Esophagus muscularis mucosa (tissue), 4 donors: ENCODE measurements at regions not wholly inside any gene's neighbourhood (a gene's known extent, or its start where the extent isn't known, plus 50 kb on each side); places are given as distances from the start of the nearest gene placed in this dataset.

ENCODE experiments used
- DNase-seq: peaks from one replicate; pipeline ENCODE4 v3.0.0-alpha.2; 2017; ENCODE audit errors: extremely low spot score
- H3K27ac ChIP-seq, 4 donors: fragments of 200-600 bp; sonication (generic); replicated peaks in 1 of 4; 1 replicate in 3 of 4; 2 replicates in 1 of 4; pipeline ENCODE4 v1.5.1; 2016 to 2019; ENCODE audit warnings: mild to moderate bottlenecking in 1 of 4
- H3K27me3 ChIP-seq, 4 donors: fragments of 200-600 bp; sonication (generic); one replicate each; pipeline versions ENCODE4 v1.5.1 to v1.6.0; 2016 to 2019
- H3K36me3 ChIP-seq, 4 donors: fragments of 200-600 bp; sonication (generic); one replicate each; pipeline ENCODE4 v1.5.1; 2016 to 2019
- H3K4me1 ChIP-seq, 4 donors: fragments of 200-600 bp; sonication (generic); one replicate each; pipeline ENCODE4 v1.5.1; 2016 to 2019
- H3K4me3 ChIP-seq, 4 donors: fragments of 200-600 bp; sonication (generic); 1 replicate in 2 of 4; 2 replicates in 2 of 4; pipeline ENCODE4 v1.5.1; 2016 to 2019; ENCODE audit warnings: mild to moderate bottlenecking in 4 of 4, moderate library complexity in 1 of 4
- H3K9me3 ChIP-seq, 4 donors: fragments of 200-600 bp; sonication (generic); 1 replicate in 3 of 4; 2 replicates in 1 of 4; pipeline ENCODE4 v1.5.1; 2016 to 2019
- EP300 ChIP-seq: sonication (generic); formaldehyde crosslinking; IDR thresholded peaks from one replicate; pipeline ENCODE4 v1.6.1; 2017; ENCODE audit warnings: antibody characterized with exemption
- POLR2A ChIP-seq: fragments of 450-650 bp; IDR thresholded peaks from one replicate; pipeline ENCODE4 v1.6.1; 2017; ENCODE audit warnings: antibody characterized with exemption, moderate library complexity, mild to moderate bottlenecking, low read depth
- POLR2AphosphoS5 ChIP-seq, 2 donors: sonication (generic); formaldehyde crosslinking; IDR thresholded peaks; one replicate each; pipeline ENCODE4 v1.6.1; 2017; ENCODE audit warnings: antibody characterized with exemption in 2 of 2
- WGBS: methylation state at CpG from one replicate; pipeline ENCODE4 v1.1.5; 2018; 5-methylcytosine and 5-hydroxymethylcytosine counted together
- intact Hi-C: fragments of 100-400 bp; cut with DNase I; formaldehyde crosslinking; loops from one replicate; pipeline ENCODE4 v1.15.1; 2023
- TF ChIP-seq, protein P1 (sequence below), 3 experiments: fragments of 200-600 bp in 2 of 3; fragments of 450-650 bp in 1 of 3; sonication (generic) in 2 of 3; IDR thresholded peaks; one replicate each; pipeline ENCODE4 v1.5.1; 2017 to 2019; ENCODE audit warnings: antibody characterized with exemption in 3 of 3, mild to moderate bottlenecking in 2 of 3, moderate library complexity in 1 of 3

DNA sequence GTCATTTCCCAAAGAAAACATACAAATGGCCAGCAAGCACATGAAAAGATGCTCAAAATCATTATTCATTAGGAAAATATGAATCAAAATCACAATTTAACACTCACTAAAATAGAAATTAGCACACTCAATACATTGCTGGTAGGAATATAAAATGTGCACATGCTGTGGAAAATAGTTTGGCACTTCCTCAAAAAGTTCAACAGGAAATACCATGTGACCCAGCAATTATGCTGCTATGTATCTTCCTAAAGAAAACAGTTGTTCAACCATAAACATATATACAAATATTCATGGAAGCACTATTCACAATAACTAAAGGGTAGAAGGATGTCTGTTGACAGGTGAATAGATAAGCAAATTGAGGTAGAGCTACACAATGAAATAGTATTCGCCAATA is 187.3 kb upstream of the SOX6 start:
- no peak for DNase-seq
- 97% methylated on average over 1 of the region's 1 CpG for WGBS
- H3K9me3 ChIP-seq, result no peaks in the 10 kb centered on the region
- H3K36me3 ChIP-seq, result no peaks in the 10 kb centered on the region
- TF ChIP-seq EP300, result no peak
- no peak for TF ChIP-seq POLR2AphosphoS5 (IDR thresholded peaks at IDR 0.05)
- TF ChIP-seq, protein P1, sequence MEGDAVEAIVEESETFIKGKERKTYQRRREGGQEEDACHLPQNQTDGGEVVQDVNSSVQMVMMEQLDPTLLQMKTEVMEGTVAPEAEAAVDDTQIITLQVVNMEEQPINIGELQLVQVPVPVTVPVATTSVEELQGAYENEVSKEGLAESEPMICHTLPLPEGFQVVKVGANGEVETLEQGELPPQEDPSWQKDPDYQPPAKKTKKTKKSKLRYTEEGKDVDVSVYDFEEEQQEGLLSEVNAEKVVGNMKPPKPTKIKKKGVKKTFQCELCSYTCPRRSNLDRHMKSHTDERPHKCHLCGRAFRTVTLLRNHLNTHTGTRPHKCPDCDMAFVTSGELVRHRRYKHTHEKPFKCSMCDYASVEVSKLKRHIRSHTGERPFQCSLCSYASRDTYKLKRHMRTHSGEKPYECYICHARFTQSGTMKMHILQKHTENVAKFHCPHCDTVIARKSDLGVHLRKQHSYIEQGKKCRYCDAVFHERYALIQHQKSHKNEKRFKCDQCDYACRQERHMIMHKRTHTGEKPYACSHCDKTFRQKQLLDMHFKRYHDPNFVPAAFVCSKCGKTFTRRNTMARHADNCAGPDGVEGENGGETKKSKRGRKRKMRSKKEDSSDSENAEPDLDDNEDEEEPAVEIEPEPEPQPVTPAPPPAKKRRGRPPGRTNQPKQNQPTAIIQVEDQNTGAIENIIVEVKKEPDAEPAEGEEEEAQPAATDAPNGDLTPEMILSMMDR (IDR thresholded peaks at IDR 0.05), result no peak
- H3K27ac ChIP-seq, result no peak overlapping the region
- no peaks in the 10 kb centered on the region for H3K4me1 ChIP-seq
- H3K4me3 ChIP-seq, result no peak overlapping the region
- H3K27me3 ChIP-seq, result no peaks in the 10 kb centered on the region
- intact Hi-C loops, result no loop called here

DNA sequence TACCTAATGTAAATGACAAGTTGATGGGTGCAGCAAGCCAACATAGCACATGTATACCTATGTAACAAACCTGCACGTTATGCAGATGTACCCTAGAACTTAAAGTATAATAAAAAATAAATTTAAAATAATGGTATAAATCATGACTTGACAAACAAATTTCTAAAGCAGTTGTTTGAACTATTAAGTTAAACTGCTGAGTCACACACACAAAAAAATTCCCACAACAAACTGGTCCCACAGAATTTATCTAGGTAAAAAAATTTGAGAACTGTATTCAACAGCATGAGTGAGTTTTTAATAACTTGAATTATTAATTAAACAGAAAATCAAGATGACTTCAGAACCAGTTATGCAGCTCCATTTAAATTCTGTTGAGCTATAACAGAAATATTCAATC is 186.0 kb upstream of the SOX6 start:
- Histone ChIP-seq H3K4me1 (no peaks in the 10 kb centered on the region), H3K9me3 (no peaks in the 10 kb centered on the region), H3K27me3 (no peaks in the 10 kb centered on the region), H3K36me3 (no peaks in the 10 kb centered on the region), H3K4me3 (no peak overlapping the region), H3K27ac (no peak overlapping the region)
- DNase-seq, result no peak
- no peak for TF ChIP-seq POLR2A
- TF ChIP-seq, protein P1 (IDR thresholded peaks at IDR 0.05), result no peak
- TF ChIP-seq POLR2AphosphoS5 (IDR thresholded peaks at IDR 0.05), result no peak
- TF ChIP-seq EP300, result no peak
- 100% methylated on average over 1 of the region's 1 CpG for WGBS
- intact Hi-C loops, result no loop called here

DNA sequence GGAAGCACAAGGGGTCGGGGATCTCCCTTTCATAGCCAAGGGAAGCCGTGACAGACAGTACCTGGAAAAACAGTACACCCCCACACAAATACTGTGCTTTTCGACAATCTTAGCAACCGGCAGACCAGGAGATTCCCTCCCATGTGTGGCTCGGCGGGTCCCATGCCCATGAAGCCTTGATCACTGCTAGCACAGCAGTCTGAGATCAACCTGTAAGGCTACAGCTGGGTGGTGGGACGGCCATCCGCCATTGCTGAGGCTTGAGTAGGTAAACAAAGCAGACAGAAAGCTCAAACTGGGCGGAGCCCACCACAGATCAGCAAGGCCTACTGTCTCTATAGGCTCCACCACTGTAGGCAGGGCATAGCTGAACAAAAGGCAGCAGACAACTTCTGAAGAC is 180.2 kb upstream of the SOX6 start:
- Histone ChIP-seq H3K9me3 (no peaks in the 10 kb centered on the region), H3K27me3 (peaks cover 0 to 4% (median 0%) of the 10 kb centered on the region in 4 donors), H3K4me1 (no peaks in the 10 kb centered on the region), H3K36me3 (no peaks in the 10 kb centered on the region), H3K4me3 (no peak overlapping the region), H3K27ac (no peak overlapping the region)
- no peak for DNase-seq
- intact Hi-C loops, result no loop called here
- no peak for TF ChIP-seq EP300
- TF ChIP-seq, protein P1 (IDR thresholded peaks at IDR 0.05), result no peak
- 81% methylated on average over 9 of the region's 9 CpGs for WGBS

DNA sequence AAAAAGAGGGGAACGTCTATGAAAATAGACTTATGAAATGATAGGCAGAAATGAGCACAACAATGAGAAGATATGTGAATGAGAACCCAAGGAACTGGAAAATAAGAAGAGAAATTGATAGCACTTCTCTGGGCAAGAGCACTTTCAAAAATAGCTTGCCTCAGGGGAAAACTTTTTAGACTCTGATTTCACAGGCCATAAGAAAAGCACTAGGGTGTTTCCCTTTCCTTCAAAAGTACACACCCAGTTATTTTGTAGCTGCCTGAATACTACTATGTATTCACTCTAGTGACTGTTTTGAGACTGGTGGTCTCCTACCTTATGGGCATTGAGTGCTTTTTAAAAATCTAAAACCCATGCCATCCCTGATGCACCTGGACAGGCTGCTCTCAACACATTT is 172.3 kb upstream of the SOX6 start:
- Histone ChIP-seq H3K4me1 (peaks cover 0 to 7% (median 0%) of the 10 kb centered on the region in 4 donors), H3K9me3 (no peaks in the 10 kb centered on the region), H3K36me3 (no peaks in the 10 kb centered on the region), H3K27ac (no peak overlapping the region), H3K4me3 (no peak overlapping the region), H3K27me3 (no peaks in the 10 kb centered on the region)
- DNase-seq, result no peak
- no peak for TF ChIP-seq POLR2AphosphoS5 (IDR thresholded peaks at IDR 0.05)
- TF ChIP-seq, protein P1 (IDR thresholded peaks at IDR 0.05), result no peak
- TF ChIP-seq EP300, result no peak
- TF ChIP-seq POLR2A, result no peak
- intact Hi-C loops, result no loop called here
- WGBS, result 58% methylated on average over 1 of the region's 1 CpG

DNA sequence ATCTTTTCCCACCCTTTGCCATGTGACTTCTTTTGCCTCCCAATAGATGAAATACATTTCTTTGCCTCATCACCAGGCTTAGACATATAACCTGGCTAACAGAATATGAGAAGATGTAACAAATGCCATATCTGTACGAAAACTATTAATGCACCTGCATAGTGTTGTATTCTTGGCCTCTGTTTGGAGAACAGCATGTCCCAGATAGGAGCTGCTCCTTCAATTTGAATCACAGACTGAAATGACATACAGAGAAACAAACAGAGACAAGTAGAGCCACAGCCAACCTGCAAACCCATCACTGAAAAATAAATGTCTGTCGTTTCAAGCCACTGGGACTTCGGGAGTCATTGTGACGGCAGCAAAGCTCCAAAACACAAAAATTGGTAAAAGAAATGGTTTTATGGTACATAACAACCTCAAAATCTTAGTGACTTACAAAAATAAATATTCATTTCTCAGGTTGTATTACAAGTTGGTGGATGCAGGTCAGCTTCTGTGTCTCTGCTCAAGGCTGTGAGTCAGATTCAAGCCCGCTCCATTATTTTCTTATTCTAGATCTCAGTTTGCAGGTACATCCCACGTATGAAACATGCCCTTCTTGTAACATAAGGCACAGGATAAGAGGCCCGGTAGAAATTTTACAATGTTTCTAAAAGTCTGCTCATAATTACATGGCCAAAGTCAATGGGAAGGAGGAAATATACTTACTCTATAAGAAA is 171.3 kb upstream of the SOX6 start:
- Histone ChIP-seq H3K36me3 (no peaks in the 10 kb centered on the region), H3K4me3 (no peak overlapping the region), H3K27ac (no peak overlapping the region), H3K4me1 (peaks cover 0 to 7% (median 0%) of the 10 kb centered on the region in 4 donors), H3K9me3 (peaks cover 0 to under 1% (median 0%) of the 10 kb centered on the region in 4 donors), H3K27me3 (no peaks in the 10 kb centered on the region)
- intact Hi-C loops, result no loop called here
- no peak for DNase-seq
- TF ChIP-seq EP300 (no peak), POLR2A (no peak), POLR2AphosphoS5 (IDR thresholded peaks at IDR 0.05) (no peak)
- TF ChIP-seq, protein P1 (IDR thresholded peaks at IDR 0.05), result no peak
- 81% methylated on average over 7 of the region's 7 CpGs for WGBS
